ENCODE measurements at regions not wholly inside any gene's neighbourhood (a gene's known extent, or its start where the extent isn't known, plus 50 kb on each side); places are given as distances from the start of the nearest gene placed in this dataset.

DNA sequence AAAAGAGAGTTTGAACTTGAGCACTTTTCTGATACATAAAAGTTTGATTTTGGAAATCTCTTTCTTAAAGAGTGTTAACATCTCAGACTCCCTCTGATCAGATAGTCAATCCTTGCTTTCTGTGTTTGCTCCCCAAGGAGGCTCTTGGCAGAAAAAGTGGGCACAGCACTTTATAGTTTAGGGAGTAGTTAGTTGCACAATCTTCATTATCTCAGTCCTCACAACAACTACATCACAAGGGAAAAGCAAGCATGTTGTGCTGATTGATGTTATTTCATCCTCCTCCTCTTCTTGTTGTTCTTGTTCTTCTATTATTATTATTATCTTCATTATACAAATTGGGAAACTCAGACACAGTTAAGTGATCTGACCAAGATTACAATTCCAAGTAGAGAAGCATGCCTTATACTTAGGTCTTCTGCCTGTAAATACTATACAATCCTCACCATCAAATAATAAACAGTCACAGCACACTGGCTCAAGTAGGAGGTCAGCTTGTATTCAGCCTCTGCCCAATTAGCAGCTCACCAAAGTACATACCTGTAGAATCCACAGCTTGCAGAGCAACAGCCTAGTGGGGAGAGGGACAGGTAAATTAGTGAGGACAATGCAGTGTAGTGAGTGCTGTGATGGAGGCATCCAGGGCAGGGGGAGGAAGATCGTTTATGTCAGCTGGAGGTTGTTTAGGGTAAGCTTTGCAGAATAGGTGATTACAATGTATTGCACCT, 304.1 kb upstream of the MME start:
- TF ChIP-seq, protein P1, sequence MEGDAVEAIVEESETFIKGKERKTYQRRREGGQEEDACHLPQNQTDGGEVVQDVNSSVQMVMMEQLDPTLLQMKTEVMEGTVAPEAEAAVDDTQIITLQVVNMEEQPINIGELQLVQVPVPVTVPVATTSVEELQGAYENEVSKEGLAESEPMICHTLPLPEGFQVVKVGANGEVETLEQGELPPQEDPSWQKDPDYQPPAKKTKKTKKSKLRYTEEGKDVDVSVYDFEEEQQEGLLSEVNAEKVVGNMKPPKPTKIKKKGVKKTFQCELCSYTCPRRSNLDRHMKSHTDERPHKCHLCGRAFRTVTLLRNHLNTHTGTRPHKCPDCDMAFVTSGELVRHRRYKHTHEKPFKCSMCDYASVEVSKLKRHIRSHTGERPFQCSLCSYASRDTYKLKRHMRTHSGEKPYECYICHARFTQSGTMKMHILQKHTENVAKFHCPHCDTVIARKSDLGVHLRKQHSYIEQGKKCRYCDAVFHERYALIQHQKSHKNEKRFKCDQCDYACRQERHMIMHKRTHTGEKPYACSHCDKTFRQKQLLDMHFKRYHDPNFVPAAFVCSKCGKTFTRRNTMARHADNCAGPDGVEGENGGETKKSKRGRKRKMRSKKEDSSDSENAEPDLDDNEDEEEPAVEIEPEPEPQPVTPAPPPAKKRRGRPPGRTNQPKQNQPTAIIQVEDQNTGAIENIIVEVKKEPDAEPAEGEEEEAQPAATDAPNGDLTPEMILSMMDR (conservative IDR thresholded peaks at IDR 0.05) = no peak
- no peak for TF ChIP-seq ZFX (IDR thresholded peaks at IDR 0.05)
